ENCODE measurements at regions not wholly inside any gene's neighbourhood (a gene's known extent, or its start where the extent isn't known, plus 50 kb on each side); places are given as distances from the start of the nearest gene placed in this dataset.

DNA sequence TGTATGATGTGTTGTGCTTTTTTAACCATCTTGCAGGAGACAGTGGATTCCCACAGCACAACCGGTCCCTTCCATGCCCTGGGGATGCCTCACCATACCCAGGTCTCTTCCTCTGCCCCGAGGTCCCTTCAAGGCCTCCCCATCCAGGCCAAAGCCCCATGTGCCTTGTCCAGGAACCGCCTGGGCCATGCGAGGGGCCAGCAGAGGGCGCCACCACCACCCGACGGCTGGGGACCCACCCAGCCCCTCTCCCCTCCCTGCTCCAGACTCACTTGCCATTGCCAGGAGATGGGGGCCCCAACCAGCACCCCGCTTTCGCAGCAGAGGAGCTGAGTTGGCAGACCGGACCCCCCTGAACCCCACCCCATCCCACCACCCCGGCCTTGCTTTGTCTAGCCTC, 485.5 kb downstream of the TRAM1L1 start:
- no peak for TF ChIP-seq EZH2phosphoT487 (IDR thresholded peaks at IDR 0.05; ENCODE audit: low read length)
- TF ChIP-seq, protein P1, sequence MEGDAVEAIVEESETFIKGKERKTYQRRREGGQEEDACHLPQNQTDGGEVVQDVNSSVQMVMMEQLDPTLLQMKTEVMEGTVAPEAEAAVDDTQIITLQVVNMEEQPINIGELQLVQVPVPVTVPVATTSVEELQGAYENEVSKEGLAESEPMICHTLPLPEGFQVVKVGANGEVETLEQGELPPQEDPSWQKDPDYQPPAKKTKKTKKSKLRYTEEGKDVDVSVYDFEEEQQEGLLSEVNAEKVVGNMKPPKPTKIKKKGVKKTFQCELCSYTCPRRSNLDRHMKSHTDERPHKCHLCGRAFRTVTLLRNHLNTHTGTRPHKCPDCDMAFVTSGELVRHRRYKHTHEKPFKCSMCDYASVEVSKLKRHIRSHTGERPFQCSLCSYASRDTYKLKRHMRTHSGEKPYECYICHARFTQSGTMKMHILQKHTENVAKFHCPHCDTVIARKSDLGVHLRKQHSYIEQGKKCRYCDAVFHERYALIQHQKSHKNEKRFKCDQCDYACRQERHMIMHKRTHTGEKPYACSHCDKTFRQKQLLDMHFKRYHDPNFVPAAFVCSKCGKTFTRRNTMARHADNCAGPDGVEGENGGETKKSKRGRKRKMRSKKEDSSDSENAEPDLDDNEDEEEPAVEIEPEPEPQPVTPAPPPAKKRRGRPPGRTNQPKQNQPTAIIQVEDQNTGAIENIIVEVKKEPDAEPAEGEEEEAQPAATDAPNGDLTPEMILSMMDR (IDR thresholded peaks at IDR 0.05; ENCODE audit: low read length): no peak
- TF ChIP-seq EZH2 (optimal IDR thresholded peaks at IDR 0.05; ENCODE audit: low read depth, low read length): no peak
- H3K27ac ChIP-seq (ENCODE audit: low read length): no peak overlapping the region
- H3K9me2 ChIP-seq (replicated peaks; ENCODE audit: insufficient read depth, low read length): no peaks in the 10 kb centered on the region
- H4K20me1 ChIP-seq (ENCODE audit: insufficient read depth, low read length): no peaks in the 10 kb centered on the region
- H3K9ac ChIP-seq (ENCODE audit: low read length): no peak overlapping the region
- no peak for DNase-seq
- H3K4me1 ChIP-seq (ENCODE audit: low read length): no peaks in the 10 kb centered on the region
- no peaks in the 10 kb centered on the region for H3K9me3 ChIP-seq (replicated peaks; ENCODE audit: insufficient read depth, low read length)
- no peaks in the 10 kb centered on the region for H3F3A ChIP-seq (ENCODE audit: insufficient read depth, low read length)
- no peak overlapping the region for H2AFZ ChIP-seq (ENCODE audit: low read length)
- no peaks in the 10 kb centered on the region for H3K79me2 ChIP-seq (ENCODE audit: low read length)
- H3K4me3 ChIP-seq (ENCODE audit: low read length): no peak overlapping the region
- H3K27me3 ChIP-seq (replicated peaks; ENCODE audit: insufficient read depth, low read length): no peaks in the 10 kb centered on the region
- no peak overlapping the region for H3K4me2 ChIP-seq (ENCODE audit: low read depth, low read length)
- H3K36me3 ChIP-seq (replicated peaks; ENCODE audit: insufficient read depth, low read length): no peaks in the 10 kb centered on the region

DNA sequence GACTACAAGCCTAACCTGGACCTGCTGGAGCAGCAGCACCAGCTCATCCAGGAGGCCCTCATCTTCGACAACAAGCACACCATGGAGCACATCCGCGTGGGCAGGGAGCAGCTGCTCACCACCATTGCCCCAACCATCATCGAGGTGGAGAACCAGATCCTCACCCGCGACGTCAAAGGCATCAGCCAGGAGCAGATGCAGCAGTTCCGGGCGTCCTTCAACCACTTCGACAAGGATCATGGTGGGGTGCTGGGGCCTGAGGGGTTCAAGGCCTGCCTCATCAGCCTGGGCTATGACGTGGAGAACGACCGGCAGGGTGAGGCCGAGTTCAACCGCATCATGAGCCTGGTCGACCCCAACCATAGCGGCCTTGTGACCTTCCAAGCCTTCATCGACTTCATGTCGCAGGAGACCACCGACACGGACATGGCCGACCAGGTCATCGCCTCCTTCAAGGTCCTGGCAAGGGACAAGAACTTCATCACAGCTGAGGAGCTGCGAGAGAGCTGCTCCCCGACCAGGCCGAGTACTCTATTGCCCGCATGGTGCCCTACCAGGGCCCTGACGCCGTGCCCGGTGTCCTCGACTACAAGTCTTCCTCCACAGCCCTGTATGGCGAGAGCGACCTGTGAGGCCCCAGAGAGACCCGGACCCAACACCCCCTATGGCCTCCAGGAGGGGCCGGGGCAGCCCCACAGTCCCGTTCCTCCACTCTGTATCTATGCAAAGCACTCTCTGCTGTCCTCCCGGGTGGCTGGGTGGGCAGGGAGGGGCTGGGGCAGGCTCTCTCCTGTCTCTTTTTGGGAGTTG, 486.2 kb downstream of the TRAM1L1 start:
- no peak for DNase-seq
- Histone ChIP-seq H3K9me2 (replicated peaks; ENCODE audit: insufficient read depth, low read length) (no peaks in the 10 kb centered on the region), H3K4me2 (ENCODE audit: low read depth, low read length) (no peak overlapping the region), H3F3A (ENCODE audit: insufficient read depth, low read length) (no peaks in the 10 kb centered on the region), H3K79me2 (ENCODE audit: low read length) (no peaks in the 10 kb centered on the region), H3K27me3 (replicated peaks; ENCODE audit: insufficient read depth, low read length) (no peaks in the 10 kb centered on the region), H4K20me1 (ENCODE audit: insufficient read depth, low read length) (no peaks in the 10 kb centered on the region), H3K4me1 (ENCODE audit: low read length) (no peaks in the 10 kb centered on the region), H3K27ac (ENCODE audit: low read length) (no peak overlapping the region), H3K36me3 (replicated peaks; ENCODE audit: insufficient read depth, low read length) (no peaks in the 10 kb centered on the region), H3K9me3 (replicated peaks; ENCODE audit: insufficient read depth, low read length) (no peaks in the 10 kb centered on the region), H3K4me3 (ENCODE audit: low read length) (no peak overlapping the region), H3K9ac (ENCODE audit: low read length) (no peak overlapping the region), H2AFZ (ENCODE audit: low read length) (no peak overlapping the region)
- no peak for TF ChIP-seq EZH2 (optimal IDR thresholded peaks at IDR 0.05; ENCODE audit: low read depth, low read length)
- TF ChIP-seq, protein P1 (IDR thresholded peaks at IDR 0.05; ENCODE audit: low read length): no peak
- TF ChIP-seq EZH2phosphoT487 (IDR thresholded peaks at IDR 0.05; ENCODE audit: low read length): no peak

DNA sequence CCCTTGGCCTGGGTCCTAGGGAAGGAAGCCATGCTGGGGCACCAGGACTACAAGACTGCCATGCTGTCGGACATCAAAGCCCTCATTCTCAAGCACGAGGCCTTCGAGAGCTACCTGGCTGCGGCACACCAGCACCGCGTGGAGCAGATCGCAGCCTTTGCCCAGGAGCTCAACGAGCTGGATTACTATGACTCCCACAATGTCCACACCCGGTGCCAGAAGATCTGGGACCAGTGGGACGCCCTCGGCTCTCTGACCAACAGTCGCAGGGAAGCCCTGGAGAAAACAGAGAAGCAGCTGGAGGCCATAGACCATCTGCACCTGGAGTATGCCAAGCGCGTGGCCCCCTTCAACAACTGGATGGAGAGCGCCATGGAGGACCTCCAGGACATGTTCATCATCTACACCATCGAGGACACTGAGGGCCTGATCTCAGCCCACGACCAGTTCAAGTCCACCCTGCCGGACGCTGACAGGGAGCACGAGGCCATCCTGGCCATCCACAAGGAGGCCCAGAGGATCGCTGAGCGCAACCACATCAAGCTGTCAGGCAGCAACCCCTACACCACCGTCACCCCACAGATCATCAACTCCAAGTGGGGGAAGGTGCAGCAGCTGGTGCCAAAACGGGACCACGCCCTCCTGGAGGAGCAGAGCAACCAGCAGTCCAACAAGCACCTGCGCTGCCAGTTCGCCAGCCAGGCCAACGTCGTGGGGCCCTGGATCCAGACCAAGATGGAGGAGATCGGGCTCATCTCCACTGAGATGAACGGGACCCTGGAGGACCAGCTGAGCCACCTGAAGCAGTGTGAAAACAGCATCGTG, 487.0 kb downstream of the TRAM1L1 start:
- Histone ChIP-seq H3K9me3 (replicated peaks; ENCODE audit: insufficient read depth, low read length) (no peaks in the 10 kb centered on the region), H3K4me3 (ENCODE audit: low read length) (no peak overlapping the region), H3K4me2 (ENCODE audit: low read depth, low read length) (no peak overlapping the region), H3K4me1 (ENCODE audit: low read length) (no peaks in the 10 kb centered on the region), H3K36me3 (replicated peaks; ENCODE audit: insufficient read depth, low read length) (no peaks in the 10 kb centered on the region), H3K27me3 (replicated peaks; ENCODE audit: insufficient read depth, low read length) (no peaks in the 10 kb centered on the region), H4K20me1 (ENCODE audit: insufficient read depth, low read length) (no peaks in the 10 kb centered on the region), H2AFZ (ENCODE audit: low read length) (no peak overlapping the region), H3K79me2 (ENCODE audit: low read length) (no peaks in the 10 kb centered on the region), H3K27ac (ENCODE audit: low read length) (no peak overlapping the region), H3K9ac (ENCODE audit: low read length) (no peak overlapping the region), H3F3A (ENCODE audit: insufficient read depth, low read length) (no peaks in the 10 kb centered on the region), H3K9me2 (replicated peaks; ENCODE audit: insufficient read depth, low read length) (no peaks in the 10 kb centered on the region)
- TF ChIP-seq, protein P1 (IDR thresholded peaks at IDR 0.05; ENCODE audit: low read length): no peak
- TF ChIP-seq EZH2phosphoT487 (IDR thresholded peaks at IDR 0.05; ENCODE audit: low read length) (no peak), EZH2 (optimal IDR thresholded peaks at IDR 0.05; ENCODE audit: low read depth, low read length) (no peak)
- DNase-seq: no peak

All from MM.1S (cell line).